ENCODE measurements at regions not wholly inside any gene's neighbourhood (a gene's known extent, or its start where the extent isn't known, plus 50 kb on each side); places are given as distances from the start of the nearest gene placed in this dataset.
"Not testable (repeated sequence)": the region's sequence is repeated elsewhere in the genome, so short reads cannot be mapped to it uniquely, and the experiment has no call there.

DNA sequence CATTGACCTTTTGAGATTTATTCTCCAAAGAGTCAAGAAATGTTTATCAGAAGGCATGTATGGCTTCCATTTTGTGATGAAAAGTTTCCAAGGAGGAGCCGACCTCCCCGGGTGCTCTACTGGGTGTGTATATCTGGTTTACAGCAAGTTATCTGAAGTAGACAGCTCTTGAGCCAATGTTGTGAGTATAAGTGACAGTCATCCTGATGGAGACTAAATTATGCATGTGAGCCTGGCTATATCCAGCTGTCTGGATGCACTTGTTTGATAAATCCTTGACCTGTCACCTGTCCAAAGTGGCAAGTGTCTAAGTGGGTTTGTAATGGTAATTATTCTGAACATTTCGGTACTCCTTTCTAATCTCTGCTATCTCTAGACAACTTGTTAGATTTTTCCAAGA lies 142.2 kb downstream of the NR2F2 start:
- no peak for DNase-seq

DNA sequence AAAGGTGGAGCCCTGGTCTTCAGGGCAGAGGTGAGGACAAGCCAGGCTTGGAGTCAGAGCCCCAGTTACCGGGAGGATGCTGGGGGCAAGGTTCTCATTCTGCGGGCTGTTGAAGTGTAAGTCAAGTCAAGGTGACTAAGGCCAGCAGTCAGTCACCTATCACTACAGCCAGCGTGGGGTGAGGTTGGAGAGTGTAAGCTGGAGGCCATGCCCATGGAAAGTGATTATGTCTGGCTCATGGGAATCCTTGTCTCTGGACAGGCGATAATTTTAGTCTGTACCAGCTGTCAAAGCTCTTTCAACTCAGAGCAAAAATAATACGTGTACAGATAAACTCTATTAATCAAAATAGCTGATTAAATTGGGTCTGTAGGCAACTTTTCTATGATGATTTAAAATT lies 143.1 kb downstream of the NR2F2 start:
- no peak for DNase-seq

GRCh38 chr15:96474231-96474664 lies 143.7 kb downstream of the NR2F2 start:
- DNase-seq: no peak

GRCh38 chr15:96477227-96477626 lies 146.7 kb downstream of the NR2F2 start:
- DNase-seq: no peak

DNA sequence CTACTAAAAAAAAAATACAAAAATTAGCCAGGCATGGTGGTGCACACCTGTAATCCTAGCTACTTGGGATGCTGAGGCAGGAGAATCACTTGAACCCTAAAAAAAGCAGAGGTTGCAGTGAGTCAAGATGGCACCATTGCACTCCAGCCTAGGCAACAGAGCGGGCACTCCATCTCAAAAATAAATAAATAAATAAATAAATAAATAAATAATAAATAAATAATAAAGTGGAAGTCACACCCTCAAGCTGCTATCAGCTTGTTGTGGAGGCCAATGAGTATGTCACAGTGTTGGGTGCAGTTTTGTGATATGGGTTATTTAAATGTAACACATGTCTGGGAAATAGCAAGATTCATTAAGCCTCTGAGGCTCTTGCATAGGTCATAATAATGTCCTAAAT lies 153.9 kb downstream of the NR2F2 start:
- not testable (repeated sequence) for DNase-seq

DNA sequence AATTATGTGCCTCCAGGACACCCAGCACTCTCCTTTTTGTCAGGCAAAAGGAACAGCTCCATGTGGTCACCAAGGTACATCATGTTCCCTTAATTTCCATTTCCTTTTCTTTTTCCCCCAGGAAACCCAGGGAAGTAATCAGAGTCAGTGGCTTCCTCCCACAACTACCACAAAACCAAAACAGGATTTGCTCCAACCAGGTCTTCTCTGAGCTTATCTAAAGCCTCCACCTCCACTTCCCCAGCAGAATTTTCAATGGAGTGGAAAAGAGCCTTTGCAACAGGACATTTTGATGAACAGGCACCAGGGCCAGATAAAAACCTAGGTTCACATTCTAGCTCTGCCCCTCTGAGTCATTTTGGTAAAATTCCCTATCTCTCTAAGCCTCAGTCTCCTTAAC lies 154.3 kb downstream of the NR2F2 start:
- no peak for DNase-seq

- DNase-seq: no peak
These were observed 156.7 kb downstream of the NR2F2 start for GRCh38 chr15:96487245-96487644.

DNA sequence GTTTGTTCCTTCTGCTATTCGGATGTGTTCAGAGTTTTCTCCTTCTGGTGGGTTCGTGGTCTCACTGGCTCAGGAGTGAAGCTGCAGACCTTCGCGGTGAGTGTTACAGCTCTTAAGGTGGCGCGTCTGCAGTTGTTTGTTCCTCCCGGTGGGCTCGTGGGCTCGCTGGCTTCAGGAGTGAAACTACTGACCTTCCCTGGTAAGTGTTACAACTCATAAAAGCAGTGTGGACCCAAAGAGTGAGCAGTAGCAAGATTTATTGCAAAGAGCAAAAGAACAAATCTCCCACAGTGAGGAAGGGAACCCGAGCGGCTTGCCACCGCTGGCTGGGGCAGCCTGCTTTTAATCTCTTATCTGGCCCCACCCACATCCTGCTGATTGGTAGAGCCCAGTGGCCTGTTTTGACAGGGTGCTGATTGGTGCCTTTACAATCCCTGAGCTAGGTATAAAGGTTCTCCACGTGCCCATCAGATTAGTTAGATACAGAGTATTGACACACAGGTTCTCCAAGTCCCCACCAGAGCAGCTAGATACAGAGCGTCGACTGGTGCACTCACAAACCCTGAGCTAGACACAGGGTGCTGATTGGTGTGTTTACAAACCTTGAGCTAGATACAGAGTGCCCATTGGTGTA lies 160.7 kb downstream of the NR2F2 start:
- not testable (repeated sequence) for DNase-seq

GRCh38 chr15:96491700-96492644 lies 161.5 kb downstream of the NR2F2 start:
- not testable (repeated sequence) for DNase-seq

- DNase-seq: no peak
These were observed 164.0 kb downstream of the NR2F2 start for GRCh38 chr15:96494505-96494904.

GRCh38 chr15:96495386-96495785 lies 164.9 kb downstream of the NR2F2 start:
- no peak for DNase-seq

- DNase-seq: no peak
These were observed 167.5 kb downstream of the NR2F2 start for GRCh38 chr15:96497951-96498350.

GRCh38 chr15:96500508-96500907 lies 170.0 kb downstream of the NR2F2 start:
- DNase-seq: no peak

- no peak for DNase-seq
These were observed 170.9 kb downstream of the NR2F2 start for GRCh38 chr15:96501362-96501761.

- DNase-seq: no peak
These were observed 171.7 kb downstream of the NR2F2 start for GRCh38 chr15:96502196-96502595.

GRCh38 chr15:96503276-96503675 lies 172.8 kb downstream of the NR2F2 start:
- no peak for DNase-seq

DNA sequence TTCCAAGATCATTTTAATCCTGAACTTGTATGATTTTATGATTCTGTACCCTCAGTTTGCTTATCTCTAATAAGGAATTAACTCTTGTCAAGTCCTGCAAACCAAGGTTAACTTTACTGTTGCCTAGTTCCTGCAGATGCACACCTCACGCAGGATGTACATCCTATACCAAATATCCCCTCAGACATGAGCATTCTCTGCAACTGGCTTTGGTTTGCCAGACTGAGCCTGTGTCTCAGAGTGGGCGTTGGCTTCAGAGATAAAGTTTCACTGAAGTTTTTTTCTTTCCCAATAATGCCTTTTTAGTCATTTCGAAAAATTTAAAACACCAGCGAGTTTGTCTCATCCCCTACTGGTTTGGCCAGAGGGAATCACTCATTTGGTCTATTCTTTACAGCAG lies 173.9 kb downstream of the NR2F2 start:
- DNase-seq: no peak

- no peak for DNase-seq
These were observed 174.5 kb downstream of the NR2F2 start for GRCh38 chr15:96505014-96505413.

GRCh38 chr15:96514607-96515285 lies 184.2 kb downstream of the NR2F2 start:
- DNase-seq: no peak

GRCh38 chr15:96515371-96515770 lies 184.9 kb downstream of the NR2F2 start:
- no peak for DNase-seq

DNA sequence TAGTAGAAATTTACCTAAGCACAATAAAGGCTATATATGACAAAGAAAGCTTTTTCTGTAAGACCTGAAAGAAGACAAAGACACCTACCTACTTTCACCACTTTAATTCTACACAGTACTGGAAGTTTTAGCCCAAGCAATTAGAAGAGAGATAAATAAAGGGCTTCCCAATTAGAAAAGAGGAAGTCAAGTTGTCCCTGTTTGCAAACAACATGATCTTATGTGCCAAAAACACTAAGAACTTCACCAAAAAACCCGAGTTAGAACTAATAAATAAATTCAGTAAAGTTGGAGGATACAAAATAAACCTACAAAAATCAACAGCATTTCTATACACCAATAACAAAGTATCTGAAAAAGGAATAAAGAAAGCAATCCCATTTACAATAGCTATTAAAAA lies 190.9 kb downstream of the NR2F2 start:
- DNase-seq: no peak

- no peak for DNase-seq
These were observed 194.3 kb downstream of the NR2F2 start for GRCh38 chr15:96524676-96525417.

DNA sequence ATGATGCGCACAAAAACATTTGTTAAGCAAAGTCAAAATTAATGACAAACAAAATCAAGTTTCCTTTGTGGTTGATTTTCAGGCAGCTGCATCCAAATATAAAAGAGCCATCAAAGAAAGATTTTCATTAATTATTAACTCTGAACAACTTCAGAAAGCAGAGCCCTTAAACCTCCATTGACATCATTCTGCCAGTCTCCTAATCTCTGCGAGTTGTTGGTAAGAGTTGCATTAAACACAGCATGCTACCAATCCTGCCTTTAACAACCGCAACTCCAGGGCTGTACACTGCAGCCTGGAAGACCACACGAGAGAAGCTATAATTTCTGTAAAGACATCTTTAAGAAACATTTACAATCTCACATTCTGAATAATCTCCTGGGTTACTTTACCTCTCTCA lies 204.6 kb downstream of the NR2F2 start:
- no peak for DNase-seq

All from NCI-H1048 (cell line).